Activated naive CD4-positive, alpha-beta T cell treated with anti-CD3 and anti-CD28 coated beads, Interleukin-2, amount 10 ng/mL, durations not matched to agents 7 days and 5 days (primary cell): ENCODE measurements at regions not wholly inside any gene's neighbourhood (a gene's known extent, or its start where the extent isn't known, plus 50 kb on each side); places are given as distances from the start of the nearest gene placed in this dataset.
"Not testable (repeated sequence)": the region's sequence is repeated elsewhere in the genome, so short reads cannot be mapped to it uniquely, and the experiment has no call there.

ENCODE experiments used
- CTCF ChIA-PET: fragments of 350-600 bp; sonication (Branson Sonifier 250); formaldehyde crosslinking; loops from one replicate; lab custom pipeline; 2021; ENCODE audit warnings: antibody characterized with exemption; lab: Charles Lee
- DNase-seq: peaks from one replicate; pipeline ENCODE4 v3.0.0-alpha.2; 2020
- H3K27ac Mint-ChIP-seq: one replicate; pipeline ENCODE4 v1.8.0; 2021; ENCODE audit warnings: mild to moderate bottlenecking, moderate library complexity, mixed read lengths
- H3K27me3 Mint-ChIP-seq: one replicate; pipeline ENCODE4 v1.8.0; 2021; ENCODE audit warnings: mild to moderate bottlenecking, mixed read lengths
- H3K36me3 Mint-ChIP-seq: one replicate; pipeline ENCODE4 v1.8.0; 2021; ENCODE audit warnings: mixed read lengths
- H3K4me1 Mint-ChIP-seq: one replicate; pipeline ENCODE4 v1.8.0; 2021; ENCODE audit warnings: mixed read lengths
- H3K4me3 Mint-ChIP-seq: one replicate; pipeline ENCODE4 v1.8.0; 2021; ENCODE audit warnings: mild to moderate bottlenecking, moderate library complexity, mixed read lengths
- H3K9me3 Mint-ChIP-seq: one replicate; pipeline ENCODE4 v1.8.0; 2021; ENCODE audit warnings: mixed read lengths

GRCh38 chr22:48498526-48499331 lies 1328.9 kb downstream of the BRD1 start:
- peaks cover 6% of the 10 kb centered on the region for H3K27me3 Mint-ChIP-seq
- no peak overlapping the region for H3K4me3 Mint-ChIP-seq

DNA sequence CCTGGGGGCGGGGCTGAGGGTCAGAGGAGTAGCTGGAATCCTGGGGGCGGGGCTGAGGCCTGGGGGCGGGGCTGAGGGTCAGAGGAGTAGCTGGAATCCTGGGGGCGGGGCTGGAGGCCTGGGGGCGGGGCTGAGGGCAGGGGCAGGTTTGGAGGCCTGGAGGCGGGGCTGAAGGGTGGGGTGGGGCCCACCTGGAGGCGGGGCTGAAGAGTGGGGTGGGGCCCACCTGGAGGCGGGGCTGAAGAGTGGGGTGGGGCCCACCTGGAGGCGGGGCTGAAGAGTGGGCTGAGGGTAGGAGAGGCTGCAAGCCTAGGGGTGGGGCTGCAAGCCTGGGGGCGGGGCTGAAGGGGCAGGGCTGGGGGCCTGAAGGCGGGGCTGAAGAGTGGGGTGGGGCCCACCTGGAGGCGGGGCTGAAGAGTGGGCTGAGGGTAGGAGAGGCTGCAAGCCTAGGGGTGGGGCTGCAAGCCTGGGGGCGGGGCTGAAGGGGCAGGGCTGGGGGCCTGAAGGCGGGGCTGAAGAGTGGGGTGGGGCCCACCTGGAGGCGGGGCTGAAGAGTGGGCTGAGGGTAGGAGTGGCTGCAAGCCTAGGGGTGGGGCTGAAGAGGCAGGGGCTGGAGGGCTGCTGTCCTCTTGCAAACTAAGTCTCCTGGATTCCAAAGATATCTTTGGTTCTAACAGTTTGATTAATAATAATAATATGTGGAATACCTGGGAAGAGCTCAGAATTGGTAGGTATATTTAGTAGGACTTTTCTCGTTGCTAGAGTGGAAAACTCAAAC lies 1329.7 kb downstream of the BRD1 start:
- H3K4me3 Mint-ChIP-seq, H3K4me1 Mint-ChIP-seq, CTCF ChIA-PET, H3K27ac Mint-ChIP-seq, H3K9me3 Mint-ChIP-seq, H3K36me3 Mint-ChIP-seq, DNase-seq: not testable (repeated sequence)
- H3K27me3 Mint-ChIP-seq = peaks cover 12% of the 10 kb centered on the region

More at GRCh38 chr22:48498526-48499331, 1328.9 kb downstream of the BRD1 start:
- Mint-ChIP-seq H3K36me3 (no peaks in the 10 kb centered on the region), H3K9me3 (no peaks in the 10 kb centered on the region), H3K27ac (no peak overlapping the region), H3K4me1 (no peaks in the 10 kb centered on the region)
- no peak for DNase-seq
- CTCF ChIA-PET = no interaction called here

DNA sequence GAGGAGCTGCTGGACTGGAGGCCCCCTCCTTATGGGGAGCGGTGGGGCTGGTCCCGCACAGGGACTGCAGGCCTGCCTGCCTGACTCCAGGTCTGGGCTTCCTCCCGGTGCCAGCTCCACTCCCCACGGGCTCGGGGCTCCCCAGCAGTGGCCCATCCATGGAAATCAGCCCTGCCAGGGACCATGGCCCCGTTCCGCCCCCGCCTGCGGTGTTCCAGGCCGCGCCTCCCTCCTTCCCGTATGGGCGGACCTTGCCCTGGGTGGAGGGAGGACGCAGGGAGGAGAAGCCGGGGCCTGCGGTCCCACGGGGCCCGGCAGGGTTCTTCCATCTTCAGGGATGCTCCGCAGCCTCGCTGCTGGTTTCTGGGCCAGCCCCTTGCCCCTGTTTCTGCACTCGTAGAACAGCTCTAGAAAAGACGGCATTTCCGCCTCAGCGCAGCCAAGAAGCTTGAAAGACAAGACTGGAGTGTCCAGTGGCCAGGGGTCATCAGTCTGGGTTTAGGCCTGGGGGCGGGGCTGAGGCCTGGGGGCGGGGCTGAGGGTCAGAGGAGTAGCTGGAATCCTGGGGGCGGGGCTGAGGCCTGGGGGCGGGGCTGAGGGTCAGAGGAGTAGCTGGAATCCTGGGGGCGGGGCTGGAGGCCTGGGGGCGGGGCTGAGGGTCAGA lies 1330.6 kb downstream of the BRD1 start:
- peaks cover 20% of the 10 kb centered on the region for H3K27me3 Mint-ChIP-seq
- H3K4me1 Mint-ChIP-seq = no peaks in the 10 kb centered on the region
- H3K27ac Mint-ChIP-seq = no peak overlapping the region
- H3K36me3 Mint-ChIP-seq = no peaks in the 10 kb centered on the region
- CTCF ChIA-PET = no interaction called here
- no peaks in the 10 kb centered on the region for H3K9me3 Mint-ChIP-seq
- DNase-seq = no peak
- no peak overlapping the region for H3K4me3 Mint-ChIP-seq

DNA sequence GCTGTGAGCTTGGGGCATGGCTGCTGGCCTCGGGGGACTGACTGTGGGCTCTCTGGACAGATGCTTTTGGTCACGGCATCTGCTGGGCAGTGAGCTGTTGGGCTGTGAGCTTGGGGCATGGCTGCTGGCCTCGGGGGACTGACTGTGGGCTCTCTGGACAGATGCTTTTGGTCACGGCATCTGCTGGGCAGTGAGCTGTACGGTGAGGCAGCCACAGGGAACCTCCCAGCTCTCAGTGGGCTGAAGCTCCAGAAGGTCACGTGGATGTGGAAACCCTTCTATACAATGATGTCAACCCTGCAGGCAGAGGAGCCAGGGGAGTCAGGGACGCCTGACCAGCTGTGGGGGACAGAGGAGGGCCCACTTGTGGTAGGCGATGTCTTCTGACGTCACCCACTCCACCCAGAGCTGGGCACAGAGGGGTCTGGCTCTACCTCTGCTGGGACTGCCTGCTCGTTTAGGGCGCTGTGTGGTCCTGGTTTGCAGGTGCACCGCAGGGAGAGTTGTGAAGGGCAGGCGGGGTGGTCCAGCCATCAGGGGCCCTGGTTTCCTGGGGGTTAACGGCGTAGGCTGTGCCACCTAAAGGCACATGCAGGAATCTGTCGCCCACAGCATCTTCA lies 1331.3 kb downstream of the BRD1 start:
- Mint-ChIP-seq H3K4me1 (no peaks in the 10 kb centered on the region), H3K27ac (no peak overlapping the region), H3K36me3 (no peaks in the 10 kb centered on the region), H3K27me3 (peaks cover 25% of the 10 kb centered on the region), H3K9me3 (no peaks in the 10 kb centered on the region), H3K4me3 (no peak overlapping the region)
- DNase-seq = no peak
- CTCF ChIA-PET = no interaction called here

- H3K4me1 Mint-ChIP-seq = no peaks in the 10 kb centered on the region
- no peak for DNase-seq
- CTCF ChIA-PET = no interaction called here
- H3K27me3 Mint-ChIP-seq = peaks cover 31% of the 10 kb centered on the region
- no peaks in the 10 kb centered on the region for H3K9me3 Mint-ChIP-seq
- H3K4me3 Mint-ChIP-seq = no peak overlapping the region
- no peaks in the 10 kb centered on the region for H3K36me3 Mint-ChIP-seq
- no peak overlapping the region for H3K27ac Mint-ChIP-seq
Observed at GRCh38 chr22:48495751-48496080, 1332.0 kb downstream of the BRD1 start.

DNA sequence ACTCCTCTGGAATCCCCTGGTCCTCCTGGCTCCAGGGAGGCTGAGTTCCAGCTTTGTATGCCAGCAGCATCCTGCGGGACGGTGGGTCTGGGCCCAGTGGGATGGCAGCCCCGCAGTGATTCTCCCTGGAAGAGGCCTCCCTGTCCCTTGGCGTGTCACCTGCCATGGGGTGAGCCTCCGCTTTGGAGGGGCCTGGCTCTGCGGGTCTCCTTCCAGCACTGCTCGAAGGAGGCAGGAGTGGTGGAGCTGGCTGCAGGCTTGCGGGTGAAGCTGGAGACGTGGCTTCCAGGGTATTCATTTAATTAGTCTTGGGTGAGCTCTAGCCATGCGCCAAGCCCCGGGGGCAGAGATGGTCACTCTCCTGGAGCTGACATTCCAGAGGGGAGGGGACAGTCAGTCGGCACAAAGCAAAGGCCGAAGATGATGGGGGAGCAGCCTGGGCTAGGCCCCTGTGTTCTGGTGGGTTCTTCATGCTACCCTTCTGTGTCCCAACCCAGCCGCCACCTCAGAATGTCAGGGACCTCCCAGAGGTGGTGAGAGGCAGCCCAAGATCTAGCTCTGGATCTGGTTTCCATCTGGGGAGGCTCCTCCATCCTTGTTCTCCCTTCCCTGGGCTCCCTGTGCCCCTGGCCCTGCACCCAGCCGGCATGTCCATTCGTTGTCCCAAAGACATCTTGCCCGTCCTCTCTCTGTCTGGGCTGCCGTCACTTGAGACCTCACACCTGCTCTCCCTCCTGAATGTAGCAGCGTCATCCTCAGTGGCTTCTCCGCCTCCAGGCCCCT lies 1332.5 kb downstream of the BRD1 start:
- DNase-seq = no peak
- H3K4me3 Mint-ChIP-seq = no peak overlapping the region
- H3K27me3 Mint-ChIP-seq = peaks cover 37% of the 10 kb centered on the region
- H3K4me1 Mint-ChIP-seq = no peaks in the 10 kb centered on the region
- no peaks in the 10 kb centered on the region for H3K9me3 Mint-ChIP-seq
- H3K27ac Mint-ChIP-seq = no peak overlapping the region
- CTCF ChIA-PET = no interaction called here
- H3K36me3 Mint-ChIP-seq = no peaks in the 10 kb centered on the region

DNA sequence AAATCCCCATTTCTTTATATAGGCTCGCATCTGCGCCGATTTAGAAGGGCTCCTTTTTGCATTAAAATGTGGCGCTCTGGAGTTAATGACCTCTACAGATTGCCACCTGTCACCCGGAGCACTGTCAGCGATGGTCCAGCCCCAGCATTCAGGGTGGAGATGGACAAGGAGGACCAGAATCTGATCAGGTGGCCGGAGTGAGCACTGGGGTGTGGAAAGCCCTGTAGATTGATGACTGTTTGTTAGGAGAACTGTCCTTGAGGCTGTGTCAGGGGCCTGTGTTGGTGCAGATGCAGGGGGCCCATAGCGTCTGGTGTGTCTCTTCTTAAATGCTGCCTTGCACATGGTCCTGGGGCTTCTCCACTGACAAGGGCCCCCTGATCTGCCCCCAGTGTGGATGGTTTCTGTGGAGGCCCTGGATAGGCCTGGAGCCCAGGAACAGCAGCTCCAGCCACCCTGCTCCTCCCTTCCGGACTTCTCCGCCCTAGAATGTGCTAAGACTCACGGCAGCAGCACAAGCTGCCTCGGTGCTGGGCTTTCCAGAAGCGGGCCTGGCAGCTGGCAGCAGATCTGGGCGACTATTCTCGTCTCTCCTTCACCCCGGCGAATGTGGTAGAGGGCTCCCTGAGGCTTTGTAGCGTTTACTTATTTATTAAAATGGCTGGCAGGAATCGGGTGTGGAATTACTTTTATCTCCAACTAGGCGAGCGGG lies 1333.3 kb downstream of the BRD1 start:
- no peaks in the 10 kb centered on the region for H3K36me3 Mint-ChIP-seq
- no peak for DNase-seq
- CTCF ChIA-PET = no interaction called here
- H3K27ac Mint-ChIP-seq = no peak overlapping the region
- no peak overlapping the region for H3K4me3 Mint-ChIP-seq
- H3K4me1 Mint-ChIP-seq = no peaks in the 10 kb centered on the region
- H3K27me3 Mint-ChIP-seq = peaks cover 40% of the 10 kb centered on the region
- no peaks in the 10 kb centered on the region for H3K9me3 Mint-ChIP-seq

GRCh38 chr22:48493733-48494132 lies 1333.9 kb downstream of the BRD1 start:
- DNase-seq = no peak
- Mint-ChIP-seq H3K36me3 (no peaks in the 10 kb centered on the region), H3K4me1 (no peaks in the 10 kb centered on the region), H3K9me3 (no peaks in the 10 kb centered on the region), H3K4me3 (no peak overlapping the region), H3K27me3 (peaks cover 43% of the 10 kb centered on the region), H3K27ac (no peak overlapping the region)
- CTCF ChIA-PET = interaction anchor here (1.1 to 2.2 kb wide), 2 partner anchors 754 to 1280 kb away, joined by 3 to 8 read pairs; no protein-coding TSS in a partner anchor

DNA sequence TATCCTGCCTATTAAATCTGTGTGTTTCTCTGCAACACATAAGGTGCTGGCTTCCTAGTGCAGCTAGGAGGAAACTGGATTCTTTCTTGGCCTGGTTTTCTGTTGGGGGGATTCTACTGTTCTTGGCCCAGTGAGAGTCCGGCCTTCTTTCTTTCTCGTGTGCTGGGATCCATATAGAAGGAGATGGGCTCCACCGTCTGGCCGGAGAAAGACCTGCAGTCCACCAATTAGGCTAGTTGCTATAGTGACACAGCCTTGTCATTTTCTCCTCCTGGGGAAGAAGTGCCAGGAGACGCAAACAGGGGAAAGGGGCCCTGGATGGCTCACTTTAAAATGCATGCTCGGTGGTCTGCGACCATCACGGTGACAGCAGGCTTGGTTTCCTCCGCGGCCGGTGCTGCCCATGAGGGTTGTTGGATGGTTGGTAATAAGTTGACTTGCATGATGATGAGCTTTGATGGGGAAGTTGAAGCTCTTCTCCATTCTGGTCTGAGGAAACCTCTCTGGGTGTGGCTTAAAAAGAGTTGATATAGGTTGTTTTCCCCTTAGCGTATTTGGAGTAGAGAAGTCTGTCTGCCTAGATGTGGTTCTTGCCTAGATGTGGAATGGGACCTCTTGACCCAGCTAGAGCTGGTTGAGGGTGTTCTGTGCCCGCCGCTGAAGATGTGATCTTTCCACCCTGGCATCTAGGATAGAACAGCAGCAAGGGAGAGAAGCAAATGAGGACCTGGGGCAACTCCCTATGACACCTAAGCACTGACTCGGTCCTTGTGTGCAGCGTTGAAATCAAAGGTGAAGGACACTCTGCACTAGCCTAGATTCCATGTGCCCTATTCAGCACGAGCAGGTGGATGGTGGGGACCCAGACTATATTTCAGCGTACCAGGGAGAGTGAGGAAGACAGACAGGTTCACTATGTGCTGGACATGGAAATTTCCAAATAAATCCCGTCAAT lies 1335.0 kb downstream of the BRD1 start:
- Mint-ChIP-seq H3K9me3 (no peaks in the 10 kb centered on the region), H3K36me3 (no peaks in the 10 kb centered on the region), H3K27me3 (peaks cover 54% of the 10 kb centered on the region), H3K4me3 (no peak overlapping the region), H3K27ac (no peak overlapping the region), H3K4me1 (no peaks in the 10 kb centered on the region)
- peak; percentile 55 for DNase-seq
- CTCF ChIA-PET = interaction anchor here (1.1 to 2.2 kb wide), 3 partner anchors 753 to 1279 kb away, joined by 3 to 8 read pairs (median 4); no protein-coding TSS in a partner anchor

GRCh38 chr22:48491451-48491941 lies 1336.2 kb downstream of the BRD1 start:
- peaks cover 66% of the 10 kb centered on the region for H3K27me3 Mint-ChIP-seq
- DNase-seq = no peak

DNA sequence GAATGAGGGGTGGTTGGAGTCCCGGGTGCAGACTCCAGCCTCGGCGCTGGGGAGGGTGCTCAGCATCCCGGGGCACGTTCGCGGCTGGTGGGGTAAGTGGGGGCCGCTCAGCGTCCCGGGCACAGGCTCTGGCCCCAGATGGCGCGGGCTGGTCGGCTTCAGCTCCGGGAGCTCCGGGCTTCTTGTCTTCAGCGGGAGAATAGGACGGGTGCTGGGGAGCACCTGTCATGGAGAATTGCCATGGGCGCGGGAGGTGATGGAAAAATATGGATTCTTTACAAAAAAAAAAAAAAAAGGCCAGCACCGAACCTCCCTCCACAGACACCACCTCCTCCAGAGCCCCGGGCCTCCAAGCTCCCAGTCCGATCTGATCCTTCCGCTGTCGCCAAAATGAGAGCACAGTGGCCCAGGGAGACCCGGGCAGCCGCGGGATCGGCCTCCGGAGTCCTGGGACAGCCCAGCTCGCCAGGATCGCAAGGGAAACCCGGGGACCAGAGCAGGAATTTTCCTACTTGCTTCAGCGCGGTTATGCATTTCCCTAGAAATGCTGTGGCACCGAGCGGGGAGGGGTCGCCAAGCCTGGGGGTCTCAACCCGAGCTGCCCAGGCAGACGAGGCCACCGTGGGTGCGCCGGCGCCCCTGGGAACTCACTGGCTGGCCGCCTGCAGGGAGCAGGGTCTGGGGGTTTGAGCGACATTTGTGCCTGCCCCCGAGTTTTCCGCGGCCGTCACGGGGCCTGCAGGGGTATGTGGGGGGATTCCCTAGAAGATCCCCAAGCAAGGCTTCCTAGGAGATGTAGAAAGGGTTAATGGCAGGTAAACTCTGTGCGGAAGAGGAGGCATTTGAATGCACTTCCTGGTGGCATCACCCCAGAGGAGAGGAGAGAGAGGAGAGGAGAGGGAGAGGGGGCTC lies 1336.9 kb downstream of the BRD1 start:
- H3K9me3 Mint-ChIP-seq = no peaks in the 10 kb centered on the region

More at GRCh38 chr22:48491451-48491941, 1336.2 kb downstream of the BRD1 start:
- Mint-ChIP-seq H3K9me3 (no peaks in the 10 kb centered on the region), H3K36me3 (no peaks in the 10 kb centered on the region), H3K27ac (no peak overlapping the region), H3K4me3 (no peak overlapping the region), H3K4me1 (no peaks in the 10 kb centered on the region)
- CTCF ChIA-PET = interaction anchor here (2.2 kb wide), 1 partner anchor 1278 kb away, joined by 8 read pairs; no protein-coding TSS in a partner anchor

More for the DNA sequence above, 1336.9 kb downstream of the BRD1 start:
- Mint-ChIP-seq H3K4me1 (no peaks in the 10 kb centered on the region), H3K36me3 (no peaks in the 10 kb centered on the region), H3K4me3 (no peak overlapping the region), H3K27me3 (peaks cover 73% of the 10 kb centered on the region), H3K27ac (no peak overlapping the region)
- no peak for DNase-seq
- CTCF ChIA-PET = no interaction called here
